T-helper 1 cell treated with Interleukin-12 subunit alpha and Interleukin-12 subunit beta and Interleukin-4 antibody, amounts not matched to agents 30 μg/mL and 1 μg/mL, for 36 hours (primary cell): ENCODE measurements at regions not wholly inside any gene's neighbourhood (a gene's known extent, or its start where the extent isn't known, plus 50 kb on each side); places are given as distances from the start of the nearest gene placed in this dataset.

Experiments
- H3K27ac Mint-ChIP-seq: one replicate; pipeline ENCODE4 v1.8.0; 2021; ENCODE audit warnings: mild to moderate bottlenecking, mixed read lengths
- H3K27me3 Mint-ChIP-seq: one replicate; pipeline ENCODE4 v1.8.0; 2021; ENCODE audit warnings: low read depth, mixed read lengths
- H3K36me3 Mint-ChIP-seq: one replicate; pipeline ENCODE4 v1.8.0; 2021; ENCODE audit warnings: low read depth, mixed read lengths
- H3K4me1 Mint-ChIP-seq: one replicate; pipeline ENCODE4 v1.8.0; 2021; ENCODE audit warnings: low read depth, mixed read lengths
- H3K4me3 Mint-ChIP-seq: one replicate; pipeline ENCODE4 v1.8.0; 2021; ENCODE audit warnings: mild to moderate bottlenecking, moderate library complexity, mixed read lengths
- H3K9me3 Mint-ChIP-seq: one replicate; pipeline ENCODE4 v1.8.0; 2021; ENCODE audit warnings: mixed read lengths

DNA sequence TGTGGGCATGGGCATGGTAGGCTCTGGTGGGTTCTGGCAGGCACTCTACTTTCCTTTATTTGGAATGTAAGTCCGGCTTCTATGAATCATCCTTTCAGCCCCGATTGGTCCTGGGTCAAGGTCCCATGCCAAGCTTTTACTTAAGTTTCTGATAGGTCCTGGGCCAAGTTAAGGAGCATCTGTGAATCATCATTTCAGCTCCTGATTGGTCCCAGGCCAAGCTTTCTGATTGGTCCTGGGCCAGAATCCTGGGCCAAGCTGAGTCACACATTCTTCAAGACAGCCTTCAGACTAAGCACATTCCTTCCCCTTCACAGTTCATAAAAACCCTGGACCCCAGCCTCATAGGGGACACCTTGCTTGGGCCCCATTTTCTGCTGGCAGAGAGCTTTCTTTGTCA, 231.0 kb upstream of the EYS start:
- Mint-ChIP-seq H3K27ac (no peak overlapping the region), H3K4me3 (no peak overlapping the region), H3K36me3 (no peaks in the 10 kb centered on the region), H3K27me3 (no peaks in the 10 kb centered on the region), H3K9me3 (peaks cover 12% of the 10 kb centered on the region), H3K4me1 (no peaks in the 10 kb centered on the region)

DNA sequence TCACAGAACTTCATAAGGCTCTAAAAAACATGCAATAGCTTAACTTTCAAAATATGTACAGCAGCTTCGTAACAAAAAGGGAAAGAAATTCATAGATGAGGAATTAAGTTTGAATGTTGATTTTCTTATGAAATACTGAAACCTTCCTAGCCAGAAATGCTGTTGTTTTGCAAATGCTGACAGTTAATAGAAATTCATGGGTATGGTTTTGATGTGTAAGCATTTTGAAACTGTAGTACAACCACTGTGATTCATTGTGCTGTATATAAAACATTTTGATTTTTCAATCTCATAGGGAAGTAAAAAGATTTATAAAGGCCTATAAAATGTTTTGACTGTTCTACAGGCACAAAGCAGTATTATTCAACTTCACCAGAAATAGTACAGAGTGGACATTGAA, 228.4 kb upstream of the EYS start:
- H3K27me3 Mint-ChIP-seq: no peaks in the 10 kb centered on the region
- peaks cover 19% of the 10 kb centered on the region for H3K9me3 Mint-ChIP-seq
- H3K36me3 Mint-ChIP-seq: no peaks in the 10 kb centered on the region
- no peak overlapping the region for H3K4me3 Mint-ChIP-seq
- no peak overlapping the region for H3K27ac Mint-ChIP-seq
- H3K4me1 Mint-ChIP-seq: no peaks in the 10 kb centered on the region

DNA sequence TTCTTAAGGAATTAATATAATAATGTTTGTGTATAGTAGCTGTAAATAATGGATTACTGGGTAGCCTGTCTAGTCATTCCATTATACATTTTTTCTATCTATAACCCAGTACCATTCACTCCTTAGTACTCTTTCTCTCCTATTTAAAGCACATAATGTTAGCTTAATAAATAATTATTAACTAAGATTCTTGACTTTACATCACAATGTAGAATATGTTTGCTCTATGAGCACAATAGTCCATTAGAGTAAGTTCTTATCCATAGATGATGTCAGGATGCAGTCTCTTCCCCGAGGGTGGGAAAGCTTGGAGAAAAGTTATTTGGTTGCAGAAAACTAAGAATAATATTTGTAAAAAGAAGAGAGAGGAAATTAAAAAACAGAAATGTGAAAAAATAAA, 226.4 kb upstream of the EYS start:
- no peaks in the 10 kb centered on the region for H3K36me3 Mint-ChIP-seq
- H3K9me3 Mint-ChIP-seq: peaks cover 25% of the 10 kb centered on the region
- no peaks in the 10 kb centered on the region for H3K27me3 Mint-ChIP-seq
- no peak overlapping the region for H3K27ac Mint-ChIP-seq
- H3K4me3 Mint-ChIP-seq: no peak overlapping the region
- no peaks in the 10 kb centered on the region for H3K4me1 Mint-ChIP-seq

DNA sequence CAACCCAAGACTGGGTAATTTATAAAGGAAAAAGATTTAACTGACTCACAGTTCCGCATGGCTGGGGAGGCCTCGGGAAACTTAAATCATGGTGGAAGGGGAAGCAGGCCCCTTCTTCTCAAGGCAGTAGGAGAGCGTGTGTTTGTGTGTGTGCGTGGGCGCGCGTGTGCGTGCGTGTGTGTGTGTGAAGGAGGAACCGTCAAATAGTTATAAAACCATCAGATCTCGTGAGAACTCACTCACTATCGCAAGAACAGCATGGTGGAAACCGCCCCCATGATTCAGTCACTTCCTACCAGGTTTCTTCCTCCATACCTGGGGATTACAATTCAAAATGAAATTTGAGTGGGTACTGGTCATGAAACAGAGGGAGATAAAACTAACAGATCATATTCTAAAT, 220.1 kb upstream of the EYS start:
- Mint-ChIP-seq H3K27me3 (no peaks in the 10 kb centered on the region), H3K27ac (no peak overlapping the region), H3K9me3 (peaks cover 24% of the 10 kb centered on the region), H3K4me3 (no peak overlapping the region), H3K4me1 (no peaks in the 10 kb centered on the region), H3K36me3 (no peaks in the 10 kb centered on the region)

DNA sequence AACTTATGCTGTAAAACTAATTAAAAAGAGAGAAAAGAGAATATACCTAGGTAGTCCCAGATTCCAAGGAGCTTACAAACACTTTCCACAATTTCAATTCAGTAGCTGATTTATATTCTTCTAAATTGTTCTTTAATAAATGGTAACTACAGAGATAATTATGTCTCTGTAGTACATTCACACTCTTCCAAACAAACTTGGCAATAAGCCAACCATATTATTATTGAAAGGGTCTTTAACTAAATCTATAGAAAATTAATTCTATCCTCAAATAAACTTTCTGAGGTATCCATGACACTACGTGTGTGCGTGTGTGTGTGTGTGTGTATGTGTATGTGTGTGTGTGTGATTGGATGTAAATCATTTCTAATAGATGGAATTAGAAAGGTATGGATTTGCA, 217.4 kb upstream of the EYS start:
- H3K36me3 Mint-ChIP-seq: no peaks in the 10 kb centered on the region
- no peaks in the 10 kb centered on the region for H3K27me3 Mint-ChIP-seq
- H3K27ac Mint-ChIP-seq: no peak overlapping the region
- no peaks in the 10 kb centered on the region for H3K4me1 Mint-ChIP-seq
- no peak overlapping the region for H3K4me3 Mint-ChIP-seq
- peaks cover 11% of the 10 kb centered on the region for H3K9me3 Mint-ChIP-seq

- H3K27ac Mint-ChIP-seq: no peak overlapping the region
- H3K9me3 Mint-ChIP-seq: peaks cover 8% of the 10 kb centered on the region
- no peaks in the 10 kb centered on the region for H3K36me3 Mint-ChIP-seq
- no peaks in the 10 kb centered on the region for H3K27me3 Mint-ChIP-seq
- H3K4me1 Mint-ChIP-seq: no peaks in the 10 kb centered on the region
- no peak overlapping the region for H3K4me3 Mint-ChIP-seq
Measured at GRCh38 chr6:65922049-65922448, 215.0 kb upstream of the EYS start.

DNA sequence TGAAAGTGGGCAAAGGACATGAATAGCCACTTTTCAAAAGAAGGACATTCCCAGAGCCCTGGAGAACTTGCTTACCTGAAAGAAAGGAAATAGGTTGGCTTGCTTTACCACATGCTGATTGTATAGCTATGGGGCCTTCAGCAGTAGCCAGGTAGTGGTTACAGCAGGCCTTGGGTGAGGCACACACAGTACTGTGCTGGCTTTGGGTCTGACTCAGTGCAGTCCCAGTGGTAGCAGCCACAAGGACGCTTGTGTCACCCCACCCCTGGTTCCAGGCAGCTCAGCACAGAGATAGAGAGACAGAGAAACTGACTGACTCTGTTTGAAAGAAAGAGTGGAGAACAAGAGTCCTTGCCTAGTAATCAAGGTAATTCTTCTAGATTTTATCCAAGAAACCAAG, 201.0 kb upstream of the EYS start:
- H3K4me1 Mint-ChIP-seq: no peaks in the 10 kb centered on the region
- H3K27ac Mint-ChIP-seq: no peak overlapping the region
- peaks cover 13% of the 10 kb centered on the region for H3K9me3 Mint-ChIP-seq
- H3K27me3 Mint-ChIP-seq: no peaks in the 10 kb centered on the region
- H3K36me3 Mint-ChIP-seq: no peaks in the 10 kb centered on the region
- H3K4me3 Mint-ChIP-seq: no peak overlapping the region

DNA sequence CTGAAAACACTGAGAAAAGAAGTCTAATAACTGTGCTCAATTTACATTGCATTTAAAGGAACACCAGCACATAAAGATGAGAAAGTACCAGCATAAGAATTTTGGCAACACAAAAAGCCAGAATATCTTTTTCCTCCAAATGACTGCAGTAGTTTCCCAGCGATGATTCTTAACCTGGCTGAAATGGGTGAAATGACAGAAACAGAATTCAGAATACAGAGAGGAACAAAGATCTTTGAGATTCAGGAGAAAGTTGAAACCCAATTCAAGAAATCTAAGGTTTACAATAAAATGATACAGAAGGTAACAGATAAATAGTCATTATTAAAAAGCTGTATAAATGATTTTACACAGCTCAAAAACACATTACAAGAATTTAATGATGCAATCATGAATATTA, 197.0 kb upstream of the EYS start:
- H3K27me3 Mint-ChIP-seq: no peaks in the 10 kb centered on the region
- H3K4me1 Mint-ChIP-seq: no peaks in the 10 kb centered on the region
- H3K36me3 Mint-ChIP-seq: no peaks in the 10 kb centered on the region
- H3K9me3 Mint-ChIP-seq: peaks cover 11% of the 10 kb centered on the region
- no peak overlapping the region for H3K27ac Mint-ChIP-seq
- H3K4me3 Mint-ChIP-seq: no peak overlapping the region

- Mint-ChIP-seq H3K4me1 (no peaks in the 10 kb centered on the region), H3K36me3 (no peaks in the 10 kb centered on the region), H3K9me3 (peaks cover 13% of the 10 kb centered on the region), H3K27ac (no peak overlapping the region), H3K4me3 (no peak overlapping the region), H3K27me3 (no peaks in the 10 kb centered on the region)
Measured at GRCh38 chr6:65900928-65901327, 193.9 kb upstream of the EYS start.

DNA sequence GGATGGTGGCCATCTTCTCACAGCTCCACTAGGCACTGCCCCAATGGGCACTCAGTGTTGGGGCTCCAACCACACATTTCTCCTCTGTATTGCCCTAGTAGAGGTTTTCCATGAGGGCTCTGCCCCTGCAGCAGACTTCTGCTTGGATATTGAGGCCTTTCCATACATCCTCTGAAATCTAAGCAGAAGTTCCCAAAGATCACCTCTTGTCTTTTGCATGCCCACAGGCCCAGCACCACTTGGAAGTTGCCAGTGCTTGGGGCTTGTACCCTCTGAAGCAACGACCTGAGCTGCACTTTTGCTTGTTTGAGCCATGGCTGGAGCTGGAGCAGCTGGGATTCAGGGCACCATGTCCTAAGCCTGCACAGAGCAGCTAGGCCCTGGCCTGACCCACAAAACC, 189.1 kb upstream of the EYS start:
- Mint-ChIP-seq H3K36me3 (no peaks in the 10 kb centered on the region), H3K27me3 (no peaks in the 10 kb centered on the region), H3K4me3 (no peak overlapping the region), H3K4me1 (no peaks in the 10 kb centered on the region), H3K9me3 (peaks cover 14% of the 10 kb centered on the region), H3K27ac (no peak overlapping the region)

DNA sequence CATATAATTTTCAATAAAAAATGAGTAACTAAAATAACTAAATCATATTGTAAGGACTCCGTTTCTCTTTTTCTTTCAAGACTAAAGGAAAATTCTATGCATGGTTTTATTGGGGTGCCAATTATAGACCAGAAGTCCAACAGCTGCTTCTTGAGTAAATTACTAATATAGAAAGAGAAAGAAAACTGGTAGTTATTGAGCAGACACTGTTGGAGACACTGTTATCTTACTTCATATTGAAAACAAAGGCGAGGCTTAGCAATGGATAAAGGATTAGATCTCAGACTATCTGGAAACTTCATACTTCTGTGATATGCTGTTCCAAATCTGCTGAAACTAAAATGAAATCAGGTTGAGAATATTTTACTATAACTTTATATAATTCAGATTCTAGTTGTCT, 169.6 kb upstream of the EYS start:
- no peak overlapping the region for H3K27ac Mint-ChIP-seq
- peaks cover 11% of the 10 kb centered on the region for H3K9me3 Mint-ChIP-seq
- H3K36me3 Mint-ChIP-seq: no peaks in the 10 kb centered on the region
- no peaks in the 10 kb centered on the region for H3K4me1 Mint-ChIP-seq
- no peak overlapping the region for H3K4me3 Mint-ChIP-seq
- no peaks in the 10 kb centered on the region for H3K27me3 Mint-ChIP-seq

DNA sequence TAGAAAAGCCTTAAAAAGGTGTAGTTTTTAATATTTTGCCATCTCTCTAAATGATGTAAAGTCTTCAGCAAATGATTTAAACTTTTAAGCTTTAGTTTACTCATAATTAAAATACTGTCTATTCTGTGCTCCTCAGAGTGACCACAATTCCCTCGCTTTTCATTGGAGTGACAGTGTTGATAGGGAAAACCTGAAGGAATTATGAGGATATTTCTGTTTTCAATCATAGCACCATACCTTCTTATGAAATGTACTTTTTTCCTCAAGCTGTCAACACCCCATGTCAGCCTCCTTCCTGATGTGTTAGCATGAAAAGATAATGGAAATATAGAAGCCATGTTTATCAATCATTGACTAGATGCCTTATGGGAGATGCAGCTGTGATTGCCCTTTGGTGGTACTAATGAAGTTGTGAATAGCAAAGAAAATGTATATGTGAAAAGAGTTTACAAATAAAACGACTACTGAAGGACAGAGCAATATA, 145.4 kb upstream of the EYS start:
- H3K27me3 Mint-ChIP-seq: no peaks in the 10 kb centered on the region
- no peak overlapping the region for H3K27ac Mint-ChIP-seq
- peaks cover 11% of the 10 kb centered on the region for H3K9me3 Mint-ChIP-seq
- H3K4me1 Mint-ChIP-seq: no peaks in the 10 kb centered on the region
- H3K36me3 Mint-ChIP-seq: no peaks in the 10 kb centered on the region
- H3K4me3 Mint-ChIP-seq: no peak overlapping the region

DNA sequence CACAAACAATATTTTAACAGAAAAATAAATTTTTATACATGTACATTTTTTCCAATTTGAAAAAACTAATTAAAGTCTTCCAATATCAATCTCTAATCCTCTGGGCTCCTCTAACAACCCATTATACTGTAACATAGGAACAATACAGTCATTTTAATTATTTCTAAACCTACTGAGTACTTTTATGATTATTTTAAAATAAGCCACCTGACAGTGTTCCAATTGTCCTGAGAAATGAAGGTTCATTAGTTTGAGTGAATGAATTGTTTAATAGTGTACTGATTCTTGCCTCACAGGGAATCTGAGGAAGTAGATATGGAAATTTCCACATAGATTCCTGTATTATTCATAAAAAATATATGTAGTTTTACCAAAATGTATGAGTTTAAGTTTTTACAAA, 123.1 kb upstream of the EYS start:
- no peak overlapping the region for H3K27ac Mint-ChIP-seq
- H3K4me3 Mint-ChIP-seq: no peak overlapping the region
- peaks cover 9% of the 10 kb centered on the region for H3K9me3 Mint-ChIP-seq
- H3K27me3 Mint-ChIP-seq: no peaks in the 10 kb centered on the region
- no peaks in the 10 kb centered on the region for H3K4me1 Mint-ChIP-seq
- no peaks in the 10 kb centered on the region for H3K36me3 Mint-ChIP-seq

- Mint-ChIP-seq H3K27me3 (no peaks in the 10 kb centered on the region), H3K4me3 (no peak overlapping the region), H3K4me1 (no peaks in the 10 kb centered on the region), H3K36me3 (no peaks in the 10 kb centered on the region), H3K9me3 (peaks cover 29% of the 10 kb centered on the region), H3K27ac (no peak overlapping the region)
Measured at GRCh38 chr6:65819152-65819551, 112.1 kb upstream of the EYS start.

- Mint-ChIP-seq H3K4me3 (no peak overlapping the region), H3K27ac (no peak overlapping the region), H3K9me3 (peaks cover 24% of the 10 kb centered on the region), H3K27me3 (no peaks in the 10 kb centered on the region), H3K4me1 (no peaks in the 10 kb centered on the region), H3K36me3 (no peaks in the 10 kb centered on the region)
Measured at GRCh38 chr6:65818576-65818975, 111.5 kb upstream of the EYS start.

DNA sequence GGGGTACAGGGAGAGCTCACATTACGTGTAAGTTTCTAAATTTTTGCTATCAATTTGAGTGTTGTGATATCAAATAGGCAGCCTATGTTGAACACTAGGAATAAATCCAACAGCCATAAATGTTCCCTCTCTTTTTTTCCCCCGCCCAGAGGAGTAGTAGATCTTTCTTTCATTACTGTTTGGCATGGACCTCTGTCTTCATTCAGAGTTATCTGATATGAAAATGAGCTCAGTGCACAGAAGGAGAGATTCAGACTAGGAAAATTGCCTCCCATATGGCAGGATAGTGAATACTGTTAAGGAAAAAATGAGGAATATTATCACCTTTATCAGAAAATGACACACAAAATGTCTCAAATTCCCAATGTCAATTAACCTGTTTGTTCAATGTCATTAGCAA, 110.0 kb upstream of the EYS start:
- H3K36me3 Mint-ChIP-seq: no peaks in the 10 kb centered on the region
- H3K4me3 Mint-ChIP-seq: no peak overlapping the region
- peaks cover 24% of the 10 kb centered on the region for H3K9me3 Mint-ChIP-seq
- no peaks in the 10 kb centered on the region for H3K4me1 Mint-ChIP-seq
- no peaks in the 10 kb centered on the region for H3K27me3 Mint-ChIP-seq
- no peak overlapping the region for H3K27ac Mint-ChIP-seq
